HFFc6 (cell line): ENCODE measurements at regions not wholly inside any gene's neighbourhood (a gene's known extent, or its start where the extent isn't known, plus 50 kb on each side); places are given as distances from the start of the nearest gene placed in this dataset.

ENCODE experiments used
- DNase-seq: peaks from one replicate; pipeline ENCODE4 v3.0.0-alpha.2; 2018
- H3K27ac Mint-ChIP-seq: 2 replicates; pipeline ENCODE4 v1.8.0; 2020; ENCODE audit warnings: mild to moderate bottlenecking, mixed read lengths
- H3K27me3 Mint-ChIP-seq: 2 replicates; pipeline ENCODE4 v1.8.0; 2021; ENCODE audit warnings: mild to moderate bottlenecking, moderate library complexity, mixed read lengths; ENCODE audit not compliant: insufficient read depth
- H3K36me3 Mint-ChIP-seq: 2 replicates; pipeline ENCODE4 v1.8.0; 2021; ENCODE audit warnings: low read depth, mixed read lengths
- H3K4me1 Mint-ChIP-seq: 2 replicates; pipeline ENCODE4 v1.8.0; 2020; ENCODE audit warnings: low read depth, mixed read lengths
- H3K4me3 Mint-ChIP-seq: 2 replicates; pipeline ENCODE4 v1.8.0; 2020; ENCODE audit warnings: mild to moderate bottlenecking, moderate library complexity, mixed read lengths
- H3K9me3 Mint-ChIP-seq: 2 replicates; pipeline ENCODE4 v1.8.0; 2020; ENCODE audit warnings: mild to moderate bottlenecking, mixed read lengths
- TF ChIP-seq, protein P1 (sequence below): fragments of 200-600 bp; sonication (generic); IDR thresholded peaks from 2 replicates; pipeline ENCODE4 v1.5.0; 2021; ENCODE audit warnings: antibody characterized with exemption, mild to moderate bottlenecking

DNA sequence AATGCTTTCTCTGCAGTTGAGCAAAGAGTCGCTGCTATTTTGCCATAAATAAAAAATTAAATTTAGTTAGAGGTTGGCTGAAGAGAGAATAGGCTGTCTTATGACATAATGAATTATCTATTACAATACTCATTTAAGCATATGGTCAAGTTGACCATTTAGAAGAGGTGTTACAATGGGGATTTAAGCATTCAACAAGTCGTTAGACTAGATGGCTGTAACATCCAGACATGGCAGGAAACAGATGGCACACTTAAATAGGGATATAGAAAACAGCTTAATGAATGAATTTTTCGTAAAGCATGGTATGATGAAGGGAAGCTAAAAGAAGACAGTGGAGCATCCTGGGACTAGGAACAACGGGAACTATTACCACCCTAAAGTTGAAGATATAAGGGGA lies 160.3 kb upstream of the PTPRD start:
- Mint-ChIP-seq H3K36me3 (no peaks in the 10 kb centered on the region; the same call in 1 of the 2 replicates), H3K4me3 (no peak overlapping the region), H3K9me3 (peaks cover 16% of the 10 kb centered on the region), H3K4me1 (no peaks in the 10 kb centered on the region), H3K27me3 (no peaks in the 10 kb centered on the region), H3K27ac (no peak overlapping the region)
- TF ChIP-seq, protein P1, sequence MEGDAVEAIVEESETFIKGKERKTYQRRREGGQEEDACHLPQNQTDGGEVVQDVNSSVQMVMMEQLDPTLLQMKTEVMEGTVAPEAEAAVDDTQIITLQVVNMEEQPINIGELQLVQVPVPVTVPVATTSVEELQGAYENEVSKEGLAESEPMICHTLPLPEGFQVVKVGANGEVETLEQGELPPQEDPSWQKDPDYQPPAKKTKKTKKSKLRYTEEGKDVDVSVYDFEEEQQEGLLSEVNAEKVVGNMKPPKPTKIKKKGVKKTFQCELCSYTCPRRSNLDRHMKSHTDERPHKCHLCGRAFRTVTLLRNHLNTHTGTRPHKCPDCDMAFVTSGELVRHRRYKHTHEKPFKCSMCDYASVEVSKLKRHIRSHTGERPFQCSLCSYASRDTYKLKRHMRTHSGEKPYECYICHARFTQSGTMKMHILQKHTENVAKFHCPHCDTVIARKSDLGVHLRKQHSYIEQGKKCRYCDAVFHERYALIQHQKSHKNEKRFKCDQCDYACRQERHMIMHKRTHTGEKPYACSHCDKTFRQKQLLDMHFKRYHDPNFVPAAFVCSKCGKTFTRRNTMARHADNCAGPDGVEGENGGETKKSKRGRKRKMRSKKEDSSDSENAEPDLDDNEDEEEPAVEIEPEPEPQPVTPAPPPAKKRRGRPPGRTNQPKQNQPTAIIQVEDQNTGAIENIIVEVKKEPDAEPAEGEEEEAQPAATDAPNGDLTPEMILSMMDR, result no peak
- DNase-seq, result no peak

DNA sequence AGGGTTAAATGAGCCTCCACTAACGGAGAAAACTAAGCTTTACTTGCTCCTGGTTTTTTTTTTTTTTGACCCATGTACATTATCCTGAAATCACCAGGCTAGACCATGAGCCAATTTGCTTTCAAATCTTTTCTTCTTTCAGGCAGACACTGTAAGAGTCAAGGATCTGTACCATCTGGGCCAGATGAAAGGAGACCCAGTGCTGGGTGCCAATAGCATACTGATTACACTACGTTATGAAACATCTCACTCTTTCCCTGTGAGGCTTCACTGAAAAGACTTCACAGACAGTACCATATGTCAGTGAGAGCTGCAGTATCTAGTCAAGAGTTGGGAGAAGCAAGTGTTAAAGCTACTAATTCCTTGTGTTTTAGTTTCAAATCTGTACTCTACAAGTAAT lies 161.2 kb upstream of the PTPRD start:
- TF ChIP-seq, protein P1, result no peak
- Mint-ChIP-seq H3K4me1 (no peaks in the 10 kb centered on the region), H3K27me3 (no peaks in the 10 kb centered on the region), H3K4me3 (no peak overlapping the region), H3K9me3 (peaks cover 16% of the 10 kb centered on the region), H3K27ac (no peak overlapping the region), H3K36me3 (no peaks in the 10 kb centered on the region; the same call in 1 of the 2 replicates)
- DNase-seq, result no peak

DNA sequence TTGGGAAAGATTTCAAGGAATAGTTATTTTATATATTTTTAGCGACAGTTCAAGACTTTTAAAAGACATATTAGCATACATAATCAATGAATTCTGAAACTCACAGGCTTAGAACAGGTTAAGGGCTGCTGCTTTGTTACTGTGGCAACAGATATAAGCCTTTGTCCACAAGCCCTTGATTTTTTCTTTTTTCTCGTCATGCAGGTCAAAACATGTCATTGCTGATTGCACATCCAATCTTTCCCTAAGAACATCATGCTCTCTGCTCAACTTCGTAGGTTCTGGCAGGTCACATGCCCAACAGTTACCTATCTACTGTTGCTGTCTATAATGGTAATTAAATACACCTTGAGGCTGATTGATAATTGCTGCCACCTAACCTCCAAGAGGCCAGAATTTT lies 172.5 kb upstream of the PTPRD start:
- TF ChIP-seq, protein P1, result no peak
- Mint-ChIP-seq H3K27ac (no peak overlapping the region), H3K9me3 (peaks cover 39% of the 10 kb centered on the region), H3K4me1 (no peaks in the 10 kb centered on the region), H3K4me3 (no peak overlapping the region), H3K36me3 (0 out of 2 replicates have a peak, but pooled peaks cover 4% of the 10 kb centered on the region), H3K27me3 (0 out of 2 replicates have a peak, but pooled peaks cover 2% of the 10 kb centered on the region)
- no peak for DNase-seq

DNA sequence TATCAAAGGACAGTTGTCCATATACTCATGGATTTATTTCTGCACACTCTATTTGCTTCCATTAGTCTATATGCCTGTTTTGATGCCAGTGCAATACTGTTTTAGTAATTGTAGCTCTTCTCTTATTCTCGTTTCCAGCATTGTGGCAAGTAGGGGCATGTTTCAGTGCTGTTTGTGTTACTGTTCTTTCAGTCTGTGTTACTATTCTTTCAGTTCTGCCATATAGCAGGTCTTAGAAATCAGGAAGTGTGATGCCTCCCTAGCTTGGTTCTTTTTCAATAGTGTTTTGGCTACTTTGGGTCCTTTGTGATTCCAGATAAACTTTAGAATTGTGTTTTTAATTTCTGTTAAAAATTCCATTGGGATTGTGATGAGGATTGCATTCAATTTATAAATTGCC lies 180.5 kb upstream of the PTPRD start:
- TF ChIP-seq, protein P1, result no peak
- H3K27ac Mint-ChIP-seq, result no peak overlapping the region
- peaks cover 51% of the 10 kb centered on the region for H3K9me3 Mint-ChIP-seq
- H3K36me3 Mint-ChIP-seq, result 0 out of 2 replicates have a peak, but pooled peaks cover 4% of the 10 kb centered on the region
- H3K4me1 Mint-ChIP-seq, result no peaks in the 10 kb centered on the region
- no peaks in the 10 kb centered on the region for H3K27me3 Mint-ChIP-seq
- DNase-seq, result no peak
- H3K4me3 Mint-ChIP-seq, result no peak overlapping the region

DNA sequence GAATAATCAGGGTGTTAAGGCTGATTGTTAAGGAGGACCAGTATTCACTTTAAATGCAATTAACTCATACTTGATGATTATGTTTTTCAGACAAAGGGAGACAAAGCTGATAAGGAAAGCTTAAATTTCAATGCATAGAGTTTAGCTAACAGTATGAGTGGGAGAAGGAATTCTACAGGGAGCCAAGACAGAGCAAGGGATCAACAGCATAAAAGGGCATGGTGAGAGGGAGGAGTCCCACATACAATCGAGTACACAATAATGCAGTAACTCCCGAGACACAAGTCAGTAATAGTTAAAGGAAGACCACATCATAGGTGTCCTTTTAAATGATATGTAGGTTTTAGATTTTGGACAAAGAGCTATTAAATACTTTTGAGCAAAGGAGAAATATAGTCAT lies 191.7 kb upstream of the PTPRD start:
- Mint-ChIP-seq H3K4me3 (no peak overlapping the region), H3K36me3 (no peaks in the 10 kb centered on the region), H3K27ac (no peak overlapping the region), H3K4me1 (no peaks in the 10 kb centered on the region), H3K9me3 (peaks cover 44% of the 10 kb centered on the region), H3K27me3 (no peaks in the 10 kb centered on the region)
- DNase-seq, result no peak
- TF ChIP-seq, protein P1, result no peak

DNA sequence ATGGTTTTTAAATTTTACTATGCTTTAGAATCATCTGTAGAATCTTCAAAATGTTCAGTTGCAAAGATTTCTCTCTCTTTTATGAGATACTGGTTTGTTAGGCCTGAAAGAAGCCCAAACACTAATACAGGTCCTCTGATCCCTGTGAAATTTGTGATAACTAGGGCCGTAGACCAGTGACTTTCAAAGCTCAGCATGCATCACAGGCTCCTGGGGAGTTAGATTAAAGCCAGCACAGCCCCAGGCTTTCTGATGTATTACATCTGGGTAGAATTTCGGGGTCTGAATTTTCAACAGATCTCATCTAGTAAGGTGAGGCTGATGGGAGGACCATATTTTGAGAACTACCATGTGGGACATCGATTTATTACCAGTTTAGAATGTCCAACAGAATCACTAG lies 194.1 kb upstream of the PTPRD start:
- H3K4me1 Mint-ChIP-seq, result no peaks in the 10 kb centered on the region
- TF ChIP-seq, protein P1, result no peak
- no peaks in the 10 kb centered on the region for H3K27me3 Mint-ChIP-seq
- no peaks in the 10 kb centered on the region for H3K36me3 Mint-ChIP-seq
- H3K4me3 Mint-ChIP-seq, result no peak overlapping the region
- no peak overlapping the region for H3K27ac Mint-ChIP-seq
- peaks cover 48% of the 10 kb centered on the region for H3K9me3 Mint-ChIP-seq
- no peak for DNase-seq
